ENCODE measurements at regions not wholly inside any gene's neighbourhood (a gene's known extent, or its start where the extent isn't known, plus 50 kb on each side); places are given as distances from the start of the nearest gene placed in this dataset.

DNA sequence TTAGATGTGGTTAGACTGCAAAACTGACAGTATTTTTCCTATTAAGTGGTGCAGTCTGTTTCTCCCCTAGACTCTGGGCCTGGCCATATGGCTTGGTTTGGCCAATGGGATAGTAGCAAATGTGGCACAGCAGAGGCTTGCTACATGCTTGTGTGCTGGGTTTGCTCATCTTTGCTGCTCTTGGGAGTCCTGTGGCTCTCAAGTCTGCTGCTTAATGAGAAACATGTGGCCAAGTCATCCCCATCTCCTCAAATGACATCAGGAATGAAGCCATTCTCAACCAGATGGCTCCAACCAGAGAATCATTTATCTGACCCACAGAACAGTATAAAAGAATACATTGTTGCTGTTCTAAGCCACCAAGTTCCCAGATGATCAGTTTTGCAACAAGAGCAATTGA, 57.1 kb upstream of the PAX3 start:
- no peak for TF ChIP-seq POLR2A (IDR thresholded peaks at IDR 0.05)
- TF ChIP-seq, protein P1, sequence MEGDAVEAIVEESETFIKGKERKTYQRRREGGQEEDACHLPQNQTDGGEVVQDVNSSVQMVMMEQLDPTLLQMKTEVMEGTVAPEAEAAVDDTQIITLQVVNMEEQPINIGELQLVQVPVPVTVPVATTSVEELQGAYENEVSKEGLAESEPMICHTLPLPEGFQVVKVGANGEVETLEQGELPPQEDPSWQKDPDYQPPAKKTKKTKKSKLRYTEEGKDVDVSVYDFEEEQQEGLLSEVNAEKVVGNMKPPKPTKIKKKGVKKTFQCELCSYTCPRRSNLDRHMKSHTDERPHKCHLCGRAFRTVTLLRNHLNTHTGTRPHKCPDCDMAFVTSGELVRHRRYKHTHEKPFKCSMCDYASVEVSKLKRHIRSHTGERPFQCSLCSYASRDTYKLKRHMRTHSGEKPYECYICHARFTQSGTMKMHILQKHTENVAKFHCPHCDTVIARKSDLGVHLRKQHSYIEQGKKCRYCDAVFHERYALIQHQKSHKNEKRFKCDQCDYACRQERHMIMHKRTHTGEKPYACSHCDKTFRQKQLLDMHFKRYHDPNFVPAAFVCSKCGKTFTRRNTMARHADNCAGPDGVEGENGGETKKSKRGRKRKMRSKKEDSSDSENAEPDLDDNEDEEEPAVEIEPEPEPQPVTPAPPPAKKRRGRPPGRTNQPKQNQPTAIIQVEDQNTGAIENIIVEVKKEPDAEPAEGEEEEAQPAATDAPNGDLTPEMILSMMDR (IDR thresholded peaks at IDR 0.05): no peak
- no peak for TF ChIP-seq EP300 (IDR thresholded peaks at IDR 0.05; ENCODE audit: low read depth)

Data from transverse colon (tissue), 3 donors.